Hepatocyte (in vitro differentiated cells): ENCODE measurements at regions not wholly inside any gene's neighbourhood (a gene's known extent, or its start where the extent isn't known, plus 50 kb on each side); places are given as distances from the start of the nearest gene placed in this dataset.

ENCODE experiments used
- DNase-seq: peaks from one replicate; pipeline ENCODE4 v3.0.0-alpha.2; 2016; ENCODE audit warnings: low spot score
- H2AFZ ChIP-seq: fragments of 200-600 bp; sonication (generic); 2 replicates; pipeline ENCODE4 v1.6.0; 2016; ENCODE audit warnings: antibody characterized with exemption, mild to moderate bottlenecking
- H3K27ac ChIP-seq: fragments of 200-600 bp; sonication (generic); 2 replicates; pipeline ENCODE4 v1.5.1; 2016; ENCODE audit warnings: mild to moderate bottlenecking
- H3K27me3 ChIP-seq: fragments of 200-600 bp; sonication (generic); 2 replicates; pipeline ENCODE4 v1.6.1; 2016
- H3K36me3 ChIP-seq: fragments of 200-600 bp; sonication (generic); replicated peaks from 2 replicates; pipeline ENCODE4 v1.5.1; 2016; ENCODE audit warnings: low read depth; ENCODE audit not compliant: insufficient read depth
- H3K4me1 ChIP-seq: fragments of 200-600 bp; sonication (generic); 2 replicates; pipeline ENCODE4 v1.5.1; 2016; ENCODE audit warnings: mild to moderate bottlenecking, moderate library complexity; ENCODE audit not compliant: insufficient read depth
- H3K4me2 ChIP-seq: fragments of 200-600 bp; sonication (generic); 2 replicates; pipeline ENCODE4 v1.6.0; 2016
- H3K4me3 ChIP-seq: fragments of 200-600 bp; sonication (generic); 2 replicates; pipeline ENCODE4 v1.5.1; 2016; ENCODE audit warnings: mild to moderate bottlenecking
- H3K79me2 ChIP-seq: fragments of 200-600 bp; sonication (generic); 2 replicates; pipeline ENCODE4 v1.6.0; 2017; ENCODE audit warnings: mild to moderate bottlenecking
- H3K9me2 ChIP-seq: fragments of 200-600 bp; sonication (generic); replicated peaks from 2 replicates; pipeline ENCODE4 v1.6.0; 2017; ENCODE audit warnings: mild to moderate bottlenecking; ENCODE audit not compliant: insufficient read depth
- H3K9me3 ChIP-seq: fragments of 200-600 bp; sonication (generic); 2 replicates; pipeline ENCODE4 v1.5.1; 2016; ENCODE audit warnings: low read depth, mild to moderate bottlenecking
- H4K20me1 ChIP-seq: fragments of 200-600 bp; sonication (generic); 2 replicates; pipeline ENCODE4 v1.6.0; 2016; ENCODE audit warnings: mild to moderate bottlenecking; ENCODE audit not compliant: insufficient read depth, poor library complexity, severe bottlenecking
- EZH2 ChIP-seq: fragments of 200-600 bp; sonication (generic); IDR thresholded peaks from 2 replicates; pipeline ENCODE4 v1.6.1; 2016; ENCODE audit warnings: antibody characterized with exemption, mild to moderate bottlenecking, borderline replicate concordance
- EZH2phosphoT487 ChIP-seq: fragments of 200-600 bp; sonication (generic); IDR thresholded peaks from one replicate; pipeline ENCODE4 v1.6.1; 2018; ENCODE audit warnings: antibody characterized with exemption, mild to moderate bottlenecking, low read depth, moderate library complexity; ENCODE audit not compliant: unreplicated experiment, severe bottlenecking
- WGBS: methylation state at CpG from one replicate; pipeline ENCODE4 v1.1.6; 2016; ENCODE audit warnings: low lambda C conversion rate; ENCODE audit errors: missing lambda C conversion rate; 5-methylcytosine and 5-hydroxymethylcytosine counted together
- TF ChIP-seq, protein P1 (sequence below): fragments of 200-600 bp; sonication (generic); IDR thresholded peaks from 2 replicates; pipeline ENCODE4 v1.5.1; 2016; ENCODE audit warnings: antibody characterized with exemption, mild to moderate bottlenecking; ENCODE audit not compliant: poor library complexity

DNA sequence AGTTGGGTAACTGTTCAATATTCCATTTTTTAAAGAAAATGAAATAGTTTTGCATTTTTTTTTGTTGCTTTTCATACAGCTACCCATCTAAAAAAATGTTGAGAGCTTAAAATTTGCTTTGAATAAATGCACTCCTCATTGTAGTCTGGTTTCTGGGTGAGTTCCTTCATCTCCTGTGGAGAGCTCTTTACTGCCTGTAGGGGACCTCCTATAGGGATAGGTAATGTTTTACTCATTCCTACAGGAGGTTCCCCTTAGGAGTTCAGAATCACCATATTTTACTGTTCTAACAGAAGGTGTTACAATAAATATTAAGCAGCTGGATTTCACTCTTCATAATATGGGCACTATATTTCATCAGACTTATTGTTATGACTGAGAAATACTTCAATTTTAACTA lies 947.3 kb upstream of the CRIM1 start:
- TF ChIP-seq EZH2 (no peak), EZH2phosphoT487 (no peak)
- TF ChIP-seq, protein P1, sequence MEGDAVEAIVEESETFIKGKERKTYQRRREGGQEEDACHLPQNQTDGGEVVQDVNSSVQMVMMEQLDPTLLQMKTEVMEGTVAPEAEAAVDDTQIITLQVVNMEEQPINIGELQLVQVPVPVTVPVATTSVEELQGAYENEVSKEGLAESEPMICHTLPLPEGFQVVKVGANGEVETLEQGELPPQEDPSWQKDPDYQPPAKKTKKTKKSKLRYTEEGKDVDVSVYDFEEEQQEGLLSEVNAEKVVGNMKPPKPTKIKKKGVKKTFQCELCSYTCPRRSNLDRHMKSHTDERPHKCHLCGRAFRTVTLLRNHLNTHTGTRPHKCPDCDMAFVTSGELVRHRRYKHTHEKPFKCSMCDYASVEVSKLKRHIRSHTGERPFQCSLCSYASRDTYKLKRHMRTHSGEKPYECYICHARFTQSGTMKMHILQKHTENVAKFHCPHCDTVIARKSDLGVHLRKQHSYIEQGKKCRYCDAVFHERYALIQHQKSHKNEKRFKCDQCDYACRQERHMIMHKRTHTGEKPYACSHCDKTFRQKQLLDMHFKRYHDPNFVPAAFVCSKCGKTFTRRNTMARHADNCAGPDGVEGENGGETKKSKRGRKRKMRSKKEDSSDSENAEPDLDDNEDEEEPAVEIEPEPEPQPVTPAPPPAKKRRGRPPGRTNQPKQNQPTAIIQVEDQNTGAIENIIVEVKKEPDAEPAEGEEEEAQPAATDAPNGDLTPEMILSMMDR: no peak
- Histone ChIP-seq H3K27me3 (no peaks in the 10 kb centered on the region), H3K36me3 (no peaks in the 10 kb centered on the region)

DNA sequence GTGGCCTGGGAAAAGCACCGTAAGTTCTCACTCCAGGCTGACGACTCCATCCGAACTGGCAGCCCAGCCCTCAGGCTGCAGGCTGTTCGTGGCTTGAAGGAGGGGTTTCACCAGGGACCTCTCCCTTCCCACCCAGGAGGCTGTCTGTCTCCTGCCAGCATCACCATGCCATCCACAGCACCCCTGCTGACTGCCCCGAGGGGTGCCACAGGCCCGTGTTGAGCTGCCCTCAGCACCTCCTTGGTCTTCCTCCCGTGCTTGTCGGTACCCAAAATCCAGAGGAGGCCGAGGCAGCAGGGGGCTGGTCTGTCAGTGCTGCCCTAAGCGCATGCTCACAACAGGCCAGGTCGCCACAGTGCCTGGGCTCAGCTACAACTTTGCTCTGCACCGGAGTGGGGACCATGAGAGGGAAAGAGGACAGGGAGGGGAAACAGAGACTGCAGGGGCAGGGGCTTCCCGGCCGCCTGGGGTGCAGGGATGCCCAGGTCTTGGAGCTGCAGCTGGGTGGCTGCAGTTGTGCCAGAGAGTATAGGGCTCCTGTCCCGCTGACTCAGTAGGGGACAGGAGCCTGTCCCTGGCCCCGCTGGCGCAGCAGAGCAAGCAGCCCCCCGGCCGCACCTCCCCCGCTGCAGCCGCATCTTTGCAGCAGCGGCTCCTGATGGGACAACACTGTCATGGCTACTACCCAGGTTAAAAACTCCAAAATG lies 963.7 kb upstream of the CRIM1 start:
- Histone ChIP-seq H3K27me3 (no peaks in the 10 kb centered on the region), H4K20me1 (no peaks in the 10 kb centered on the region), H3K9me3 (no peaks in the 10 kb centered on the region), H3K4me3 (no peak overlapping the region), H3K4me1 (no peaks in the 10 kb centered on the region), H3K27ac (no peak overlapping the region), H3K36me3 (no peaks in the 10 kb centered on the region), H3K79me2 (no peaks in the 10 kb centered on the region), H3K9me2 (no peaks in the 10 kb centered on the region), H2AFZ (no peak overlapping the region), H3K4me2 (no peak overlapping the region)
- WGBS: 96% methylated on average over 22 of the region's 22 CpGs
- TF ChIP-seq EZH2phosphoT487 (no peak), EZH2 (no peak)
- TF ChIP-seq, protein P1: no peak
- DNase-seq: no peak

More for the DNA sequence above, 947.3 kb upstream of the CRIM1 start:
- Histone ChIP-seq H3K4me2 (no peak overlapping the region), H3K79me2 (no peaks in the 10 kb centered on the region), H4K20me1 (no peaks in the 10 kb centered on the region), H3K4me3 (no peak overlapping the region), H3K9me3 (no peaks in the 10 kb centered on the region), H3K4me1 (no peaks in the 10 kb centered on the region), H3K9me2 (no peaks in the 10 kb centered on the region), H3K27ac (no peak overlapping the region), H2AFZ (no peak overlapping the region)
- no peak for DNase-seq

DNA sequence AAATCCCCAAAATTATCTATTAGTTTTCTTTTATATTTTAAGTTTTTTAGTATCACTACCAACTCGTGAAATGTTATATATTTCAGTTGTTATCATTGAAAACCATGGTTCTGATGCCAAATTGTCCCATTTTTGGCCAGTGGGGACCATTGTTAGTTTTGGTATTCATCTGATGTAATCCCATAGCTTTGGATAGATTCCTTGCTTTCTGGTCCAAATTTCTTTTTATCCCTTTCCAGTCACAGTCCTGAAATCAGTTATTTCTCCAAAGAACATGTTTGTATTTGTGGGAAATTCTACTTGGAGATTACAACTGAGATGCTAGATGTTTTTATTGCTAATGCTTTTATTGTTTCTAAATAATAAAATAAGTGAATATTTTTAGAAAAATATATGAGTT lies 976.8 kb upstream of the CRIM1 start:
- Histone ChIP-seq H3K27me3 (no peaks in the 10 kb centered on the region), H3K4me3 (no peak overlapping the region), H4K20me1 (no peaks in the 10 kb centered on the region), H3K9me2 (no peaks in the 10 kb centered on the region), H3K4me2 (no peak overlapping the region), H3K4me1 (no peaks in the 10 kb centered on the region), H3K36me3 (no peaks in the 10 kb centered on the region), H3K79me2 (no peaks in the 10 kb centered on the region), H3K27ac (no peak overlapping the region), H3K9me3 (no peaks in the 10 kb centered on the region), H2AFZ (no peak overlapping the region)
- no peak for DNase-seq
- 70% methylated on average over 1 of the region's 1 CpG for WGBS
- TF ChIP-seq EZH2phosphoT487 (no peak), EZH2 (no peak)
- TF ChIP-seq, protein P1: no peak
